GM08714 (cell line): ENCODE measurements at regions not wholly inside any gene's neighbourhood (a gene's known extent, or its start where the extent isn't known, plus 50 kb on each side); places are given as distances from the start of the nearest gene placed in this dataset.
"Not testable (repeated sequence)": the region's sequence is repeated elsewhere in the genome, so short reads cannot be mapped to it uniquely, and the experiment has no call there.

ENCODE experiments used
- H3K4me3 ChIP-seq: fragments of 200-500 bp; sonication (Bioruptor generic); 2 replicates; pipeline ENCODE4 v1.5.1; 2014; ENCODE audit warnings: mild to moderate bottlenecking, low read length, inconsistent platforms
- ZNF274 ChIP-seq: IDR thresholded peaks from 2 replicates; pipeline ENCODE4 v1.6.1; 2012; ENCODE audit warnings: mild to moderate bottlenecking, low read depth, low read length

DNA sequence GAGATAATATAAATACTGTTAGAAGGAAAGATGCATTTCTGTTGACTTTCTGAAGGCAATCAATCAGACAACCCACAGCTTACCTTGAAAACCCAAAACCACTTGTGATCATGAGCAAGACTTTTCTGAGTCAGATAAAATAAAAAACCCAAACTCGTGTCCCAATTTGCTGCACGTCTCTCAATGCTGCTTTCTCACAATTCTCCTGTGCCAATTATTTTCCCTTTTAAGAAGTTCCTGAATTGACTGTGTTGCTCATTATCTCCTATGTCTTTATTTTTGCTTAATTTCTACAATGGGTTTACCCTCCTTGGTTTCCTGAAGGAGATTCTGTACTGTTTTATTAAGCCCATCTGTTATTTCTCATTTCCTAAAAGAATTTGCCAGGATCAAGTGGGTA is 1891.9 kb upstream of the PCDH10 start:
- no peak for TF ChIP-seq ZNF274
- no peak overlapping the region for H3K4me3 ChIP-seq

DNA sequence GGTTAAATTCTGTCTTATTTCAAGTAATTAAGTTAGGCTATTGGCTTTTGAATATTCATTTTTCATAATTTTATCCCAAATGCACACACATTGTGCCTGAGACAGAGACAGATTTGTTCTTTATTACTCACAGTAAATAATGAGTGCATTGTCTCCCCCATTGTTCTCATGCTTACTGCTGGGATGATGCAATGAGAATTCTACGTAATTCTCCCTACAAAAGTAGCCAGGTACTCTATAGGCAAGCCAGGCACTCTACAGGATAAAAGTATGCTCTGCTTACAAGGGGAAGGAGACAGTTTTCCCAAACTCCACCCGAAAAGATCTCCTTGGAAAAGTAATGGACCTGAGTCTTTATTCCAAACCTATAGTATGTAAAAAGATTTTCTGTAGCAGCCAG is 1890.7 kb upstream of the PCDH10 start:
- no peak overlapping the region for H3K4me3 ChIP-seq
- TF ChIP-seq ZNF274, result no peak

DNA sequence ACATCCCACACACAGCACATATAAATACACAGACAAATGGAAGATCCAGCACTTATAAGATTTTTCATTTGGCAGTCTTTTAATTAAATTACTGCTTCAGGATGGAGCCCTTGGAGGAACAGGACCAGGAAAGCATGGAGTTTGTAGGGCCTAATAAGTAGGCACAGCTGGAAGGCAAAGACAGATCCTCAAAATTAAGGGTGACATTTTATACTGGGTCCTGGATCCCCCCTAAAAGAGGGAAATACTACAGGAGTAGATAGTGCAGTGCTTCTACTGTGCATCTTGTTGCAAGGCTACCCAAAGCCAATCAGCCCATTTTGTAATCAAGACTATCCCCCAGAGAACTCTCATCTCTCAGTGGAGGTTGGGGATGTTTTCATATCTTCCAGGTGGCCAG is 1860.7 kb upstream of the PCDH10 start:
- no peak for TF ChIP-seq ZNF274
- no peak overlapping the region for H3K4me3 ChIP-seq

DNA sequence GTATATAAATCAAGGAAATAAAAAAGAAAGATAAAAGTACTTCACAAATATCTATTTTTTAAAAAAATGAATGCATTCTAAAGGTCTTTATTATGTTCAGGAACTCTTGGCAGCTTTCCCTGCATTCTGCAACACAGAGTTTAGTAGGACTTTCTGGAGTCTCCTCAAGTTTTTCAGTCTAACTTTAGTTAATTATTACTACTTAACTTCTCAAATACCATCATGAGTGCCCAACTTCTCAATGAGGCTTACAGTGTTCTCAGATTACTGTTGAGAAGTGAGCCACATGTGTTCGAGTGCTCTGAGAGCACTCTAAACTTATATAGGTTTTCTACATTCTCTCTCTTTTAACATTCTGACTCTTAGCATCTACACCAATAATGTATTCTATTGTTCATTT is 1852.9 kb upstream of the PCDH10 start:
- H3K4me3 ChIP-seq, result no peak overlapping the region
- no peak for TF ChIP-seq ZNF274

DNA sequence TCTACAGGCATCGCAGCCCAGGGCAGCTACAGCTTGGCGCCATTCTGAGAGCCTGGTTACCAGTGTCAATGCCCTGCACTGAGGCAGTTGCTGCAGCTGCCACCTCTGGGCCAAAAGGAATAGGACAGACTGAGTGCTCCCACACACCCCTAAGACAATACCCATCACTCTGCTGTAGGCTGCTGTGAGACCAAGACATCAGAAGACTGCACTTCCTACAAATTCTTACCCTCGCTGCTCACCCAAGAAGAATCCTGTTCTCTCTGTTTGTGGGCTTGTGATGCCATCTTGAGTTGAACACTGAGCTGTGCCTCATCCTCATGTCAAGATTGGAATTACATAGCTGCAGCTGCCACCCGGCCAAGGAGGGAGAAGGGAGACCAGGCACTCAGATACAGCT is 1847.0 kb upstream of the PCDH10 start:
- no peak overlapping the region for H3K4me3 ChIP-seq
- TF ChIP-seq ZNF274, result no peak

DNA sequence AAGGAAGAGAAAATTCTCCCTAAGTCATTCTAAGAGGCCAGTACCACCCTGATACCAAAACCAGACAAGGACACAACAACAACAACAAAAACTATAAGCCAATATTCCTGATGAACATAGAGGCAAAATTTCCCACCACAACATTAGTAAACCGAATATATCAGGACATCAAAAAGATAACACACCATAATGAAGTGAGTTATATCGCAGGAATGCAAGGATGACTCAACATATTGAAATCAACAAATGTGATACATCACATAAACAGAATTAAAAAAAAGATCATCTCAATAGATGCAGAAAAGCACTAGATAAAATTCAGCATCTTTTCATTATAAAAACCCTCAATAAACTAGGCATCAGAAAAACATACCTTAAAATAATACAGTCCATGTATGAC is 1844.4 kb upstream of the PCDH10 start:
- no peak for TF ChIP-seq ZNF274
- H3K4me3 ChIP-seq, result no peak overlapping the region

DNA sequence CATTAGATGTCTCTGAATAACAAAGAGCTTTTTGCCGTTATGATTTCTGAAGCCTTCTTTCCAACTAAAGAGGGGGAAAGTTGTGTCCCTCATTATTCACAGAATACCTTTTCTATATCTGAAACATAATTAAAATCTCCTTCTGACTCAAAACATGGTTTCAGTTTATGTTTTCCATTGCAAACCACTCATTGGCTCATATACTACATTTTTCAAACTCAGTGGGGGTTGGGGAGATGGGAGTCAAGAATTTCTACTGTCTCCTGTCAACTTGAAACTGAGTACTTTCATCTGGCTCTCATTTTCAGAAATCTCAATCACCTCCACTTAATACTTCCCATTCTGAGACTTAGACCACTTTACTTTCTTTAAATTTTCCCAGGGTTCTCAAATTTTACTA is 1839.5 kb upstream of the PCDH10 start:
- H3K4me3 ChIP-seq, result no peak overlapping the region
- no peak for TF ChIP-seq ZNF274

DNA sequence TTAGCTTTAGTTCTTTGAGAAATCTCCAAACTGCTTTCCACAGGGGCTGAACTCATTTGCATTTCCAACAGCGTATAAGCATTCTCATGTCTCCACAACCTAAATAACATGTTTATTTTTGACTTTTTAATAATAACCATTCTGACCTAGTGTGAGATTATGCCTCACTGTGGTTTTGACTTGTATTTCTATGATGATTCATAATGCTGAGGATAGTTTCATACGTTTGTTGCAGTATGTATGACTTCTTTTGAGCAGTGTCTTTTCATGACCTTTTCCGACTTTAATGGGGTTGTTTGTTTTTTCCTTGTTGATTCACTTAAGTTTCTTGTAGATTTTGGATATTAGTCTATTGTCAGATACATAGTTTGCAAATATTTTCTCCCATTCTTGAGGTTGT is 1833.0 kb upstream of the PCDH10 start:
- no peak overlapping the region for H3K4me3 ChIP-seq
- TF ChIP-seq ZNF274, result no peak

DNA sequence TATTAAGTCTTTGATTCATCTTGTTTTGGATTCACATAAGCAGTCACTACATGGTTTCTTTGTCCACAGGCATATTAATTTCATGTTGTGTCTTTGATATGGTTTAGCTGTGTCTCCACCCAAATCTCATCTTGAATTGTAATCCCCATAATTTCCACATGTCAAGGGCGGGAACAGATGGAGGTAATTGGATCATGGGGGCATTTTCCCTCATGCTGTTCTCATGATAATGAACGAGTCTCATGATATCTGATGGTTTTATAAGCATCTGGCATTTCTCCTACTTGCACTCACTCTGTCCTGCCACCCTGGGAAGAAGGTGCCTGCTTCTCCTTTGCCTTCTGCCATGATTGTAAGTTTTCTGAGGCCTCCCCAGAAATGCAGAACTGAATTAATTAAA is 1811.2 kb upstream of the PCDH10 start:
- no peak overlapping the region for H3K4me3 ChIP-seq
- TF ChIP-seq ZNF274, result no peak

DNA sequence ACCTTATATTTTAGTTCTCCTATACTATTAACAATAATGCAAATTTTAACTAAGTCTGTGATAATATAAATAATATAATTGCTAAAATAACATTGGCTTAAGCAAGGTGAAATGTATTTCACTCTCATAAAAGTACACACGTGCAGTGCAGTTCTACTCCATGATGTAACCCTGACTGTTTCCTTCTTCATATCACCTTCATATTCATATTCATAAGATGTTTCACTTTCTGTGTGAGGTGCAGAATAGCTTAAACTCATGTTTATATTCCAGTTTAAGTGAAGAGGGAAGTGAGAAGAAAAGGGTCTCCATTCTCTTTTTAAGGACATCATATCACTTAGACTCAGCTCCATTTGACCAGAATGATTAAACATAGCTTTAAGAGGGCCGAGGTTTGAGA is 1810.0 kb upstream of the PCDH10 start:
- no peak for TF ChIP-seq ZNF274
- no peak overlapping the region for H3K4me3 ChIP-seq

DNA sequence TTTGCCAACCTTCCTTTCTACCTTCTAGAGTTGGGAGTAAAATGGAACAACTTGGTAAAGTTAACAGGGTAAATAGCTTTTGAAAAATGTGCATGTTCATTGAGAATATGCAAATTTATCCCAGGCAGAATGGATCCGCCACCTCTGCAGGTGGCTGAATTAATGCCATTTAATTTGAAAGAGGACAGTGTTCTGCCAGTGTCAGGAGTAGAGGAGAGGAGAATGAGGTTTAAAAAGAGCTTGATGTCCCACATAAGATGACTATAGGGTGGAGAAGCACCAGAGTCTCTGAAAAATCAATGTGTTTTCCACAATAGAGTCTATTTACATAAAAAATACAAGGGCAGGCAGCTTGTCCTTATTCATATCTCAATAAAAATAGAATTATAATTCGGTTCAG is 1804.3 kb upstream of the PCDH10 start:
- TF ChIP-seq ZNF274, result no peak
- H3K4me3 ChIP-seq, result no peak overlapping the region

DNA sequence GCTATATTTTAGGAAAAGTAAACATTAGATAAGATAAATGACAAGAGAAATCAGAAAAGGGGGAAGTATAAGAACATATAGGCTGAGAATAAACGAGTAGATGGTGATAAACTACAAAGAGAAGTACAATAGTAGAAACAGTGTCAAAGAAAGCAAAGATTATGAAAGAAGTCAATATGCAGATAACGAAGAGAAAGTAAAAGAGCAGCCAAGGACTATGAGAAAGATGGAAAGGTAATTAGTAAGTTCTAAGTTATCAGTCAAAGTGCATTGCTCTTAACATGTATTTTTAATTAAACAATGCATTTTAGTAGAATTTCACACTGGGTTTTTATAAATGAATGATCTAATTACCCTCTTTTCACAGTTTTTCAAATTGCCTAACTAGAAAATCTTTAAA is 1801.3 kb upstream of the PCDH10 start:
- TF ChIP-seq ZNF274, result no peak
- no peak overlapping the region for H3K4me3 ChIP-seq

DNA sequence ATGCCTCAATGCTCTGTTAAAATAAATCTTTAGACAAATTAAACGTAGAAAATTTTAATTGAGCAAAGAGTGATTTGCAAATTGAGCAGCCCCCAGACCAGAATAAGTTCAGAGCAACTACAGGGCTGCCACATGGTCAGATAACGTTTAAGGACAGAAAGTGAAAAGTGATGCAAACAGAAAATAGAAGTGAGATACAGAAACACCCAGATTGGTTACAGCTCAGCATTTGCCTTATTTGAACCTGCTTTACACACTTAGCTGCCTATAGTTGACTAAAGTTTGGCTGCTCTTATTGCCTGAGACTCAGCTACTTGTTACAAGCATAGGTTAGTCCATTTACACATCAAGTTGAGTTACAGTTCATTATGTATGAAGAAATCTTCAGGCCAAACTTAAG is 1800.8 kb upstream of the PCDH10 start:
- no peak for TF ChIP-seq ZNF274
- H3K4me3 ChIP-seq, result no peak overlapping the region

DNA sequence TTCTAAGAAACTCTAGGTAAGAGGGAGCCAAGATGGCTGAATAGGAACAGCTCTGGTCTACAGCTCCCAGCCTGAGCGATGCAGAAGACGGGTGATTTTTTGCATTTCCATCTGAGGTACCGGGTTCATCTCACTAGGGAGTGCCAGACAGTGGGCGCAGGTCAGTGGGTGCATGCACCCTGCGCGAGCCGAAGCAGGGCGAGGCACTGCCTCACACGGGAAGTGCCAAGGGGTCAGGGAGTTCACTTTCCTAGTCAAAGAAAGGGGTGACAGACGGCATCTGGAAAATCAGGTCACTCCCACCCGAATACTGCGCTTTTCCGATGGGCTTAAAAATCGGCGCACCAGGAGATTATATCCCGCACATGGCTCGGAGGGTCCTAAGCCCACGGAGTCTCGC is 1796.7 kb upstream of the PCDH10 start:
- H3K4me3 ChIP-seq, result not testable (repeated sequence)

DNA sequence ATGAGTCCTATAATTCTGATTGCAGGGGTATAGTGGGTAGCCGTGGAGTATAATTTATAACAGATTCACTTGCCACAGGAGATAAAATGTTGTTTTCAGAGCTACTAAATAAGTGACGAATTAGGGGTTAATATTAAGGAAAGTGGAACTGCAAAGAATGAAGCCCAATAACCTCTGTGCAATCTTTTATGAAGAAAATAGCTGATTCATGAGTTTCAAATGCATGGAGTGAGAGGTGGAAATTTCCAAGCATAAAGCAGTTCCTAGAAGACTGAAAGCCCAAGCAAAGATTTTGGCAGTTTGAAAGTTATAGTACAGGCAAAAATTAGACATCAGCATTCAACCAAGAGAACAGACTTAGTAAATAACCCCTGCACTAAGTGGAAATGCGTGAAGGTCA is 1782.4 kb upstream of the PCDH10 start:
- H3K4me3 ChIP-seq, result no peak overlapping the region
- no peak for TF ChIP-seq ZNF274

DNA sequence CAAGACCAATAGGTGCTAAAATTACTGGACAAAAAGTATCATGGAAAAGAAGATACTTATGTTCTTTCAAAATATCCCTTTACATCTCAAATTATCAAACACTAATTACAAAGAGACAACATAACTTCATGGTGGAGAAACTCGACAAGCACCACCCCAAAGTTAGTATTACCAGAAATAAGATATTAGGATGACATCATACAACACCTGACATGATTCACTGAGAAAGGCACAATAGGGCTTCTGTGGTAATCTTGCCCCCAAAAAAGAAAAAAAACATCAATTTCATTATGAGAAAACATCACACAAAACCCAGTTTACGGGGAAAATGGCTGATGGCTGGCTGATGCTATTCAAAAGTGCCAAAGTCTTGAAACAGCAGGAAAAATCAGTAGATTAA is 1781.7 kb upstream of the PCDH10 start:
- TF ChIP-seq ZNF274, result no peak
- no peak overlapping the region for H3K4me3 ChIP-seq

DNA sequence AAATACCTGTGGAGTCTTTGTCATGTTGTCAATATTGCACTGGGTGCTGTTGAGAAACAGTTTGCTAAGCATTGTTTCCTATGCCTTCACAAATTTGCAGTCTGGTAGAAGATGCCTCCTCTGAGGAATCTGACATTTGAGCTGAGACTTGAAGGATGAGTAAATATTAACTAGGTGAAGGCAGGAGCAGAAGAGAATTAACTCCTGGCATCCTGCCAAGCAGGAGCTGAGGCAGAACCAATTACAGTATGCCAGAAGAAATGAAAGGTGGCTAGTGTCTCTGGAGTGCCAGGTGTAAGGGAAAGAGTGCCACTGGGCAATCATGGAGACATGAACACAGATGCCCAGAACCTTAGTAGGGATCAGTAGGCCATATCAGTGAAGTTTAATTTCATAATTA is 1778.2 kb upstream of the PCDH10 start:
- no peak for TF ChIP-seq ZNF274
- no peak overlapping the region for H3K4me3 ChIP-seq
